HepG2 (cell line): ENCODE measurements at regions not wholly inside any gene's neighbourhood (a gene's known extent, or its start where the extent isn't known, plus 50 kb on each side); places are given as distances from the start of the nearest gene placed in this dataset.

Source experiments
- ATAC-seq: fragments of 200-7000 bp; cut with Tn5 transposase; 3 replicates; pipeline ENCODE4 v1.9.1; 2020; ENCODE audit warnings: mild to moderate bottlenecking, moderate library complexity
- BruUV-seq: library from RNA; stranded (reverse); fragments of 400-500 nt; replicated peaks from 2 replicates; lab custom pipeline; 2021; lab: Mats Ljungman, UMichigan
- CTCF ChIA-PET: fragments of 300-600 bp; formaldehyde crosslinking; extraction: SDS; loops from one replicate; lab custom pipeline; 2021; ENCODE audit warnings: low total read pairs, inconsistent platforms, low intra/inter-chr PET ratio; lab: Yijun Ruan, JAX
- POLR2A ChIA-PET: fragments of 350-600 bp; sonication (Branson Sonifier 250); formaldehyde crosslinking; loops from one replicate; lab custom pipeline; 2020; ENCODE audit warnings: antibody characterized with exemption, inconsistent platforms; lab: Yijun Ruan, JAX
- DNase-seq: peaks from one replicate; pipeline ENCODE4 v3.0.0-alpha.2; 2015; ENCODE audit warnings: low spot score
- FAIRE-seq: peaks from 3 replicates; lab custom pipeline; 2011; peaks lifted over from hg19 to GRCh38; lab: Jason Lieb, UNC
- H2AFZ ChIP-seq: one replicate; pipeline ENCODE4 v1.6.1; 2011; ENCODE audit warnings: low read length, inconsistent platforms
- H3K27ac ChIP-seq: fragments of 300-600 bp; 3 replicates; pipeline ENCODE4 v1.8.0; 2011; ENCODE audit warnings: mixed run types, mild to moderate bottlenecking, mixed read lengths, low read length, inconsistent platforms; ENCODE audit not compliant: insufficient read depth; ENCODE audit errors: extremely low read length
- H3K27me3 ChIP-seq, 2 experiments: fragments of 200-600 bp in 1 of 2; 2 replicates in 1 of 2; 3 replicates in 1 of 2; pipeline versions ENCODE4 v1.6.0 to v1.8.0; 2011; ENCODE audit warnings: low read length in 2 of 2, mild to moderate bottlenecking in 2 of 2, moderate library complexity in 2 of 2, inconsistent platforms in 1 of 2; ENCODE audit not compliant: insufficient read depth in 2 of 2, control insufficient read depth in 1 of 2
- H3K36me3 ChIP-seq, 2 experiments: fragments of 200-600 bp in 1 of 2; replicated peaks in 1 of 2; 2 replicates in 1 of 2; 3 replicates in 1 of 2; pipeline versions ENCODE4 v1.5.1 to v1.8.0; 2011; ENCODE audit warnings: low read length in 2 of 2, inconsistent platforms in 1 of 2; ENCODE audit not compliant: insufficient read depth in 2 of 2, control insufficient read depth in 1 of 2
- H3K4me1 ChIP-seq: 2 replicates; pipeline ENCODE4 v1.5.1; 2012; ENCODE audit warnings: low read length, inconsistent platforms; ENCODE audit not compliant: insufficient read depth
- H3K4me2 ChIP-seq: 2 replicates; pipeline ENCODE4 v1.6.0; 2011; ENCODE audit warnings: low read depth, low read length, inconsistent platforms
- H3K4me3 ChIP-seq, 3 experiments: fragments of 200-600 bp in 1 of 3; sonication (generic), shearing (Covaris generic) in 1 of 3; replicated peaks in 1 of 3; 2 replicates each; pipeline ENCODE4 v1.5.1; 2011 to 2016; ENCODE audit warnings: low read length in 3 of 3, inconsistent platforms in 2 of 3, low read depth in 2 of 3, mild to moderate bottlenecking in 2 of 3, control low read depth in 1 of 3, mixed read lengths in 1 of 3; ENCODE audit not compliant: insufficient read depth in 1 of 3
- H3K79me2 ChIP-seq: one replicate; pipeline ENCODE4 v1.6.1; 2011; ENCODE audit warnings: low read length, inconsistent platforms; ENCODE audit not compliant: insufficient read depth
- H3K9ac ChIP-seq: 2 replicates; pipeline ENCODE4 v1.6.0; 2011; ENCODE audit warnings: mild to moderate bottlenecking, low read depth, low read length, inconsistent platforms; ENCODE audit not compliant: insufficient read depth
- H3K9me3 ChIP-seq: 2 replicates; pipeline ENCODE4 v1.5.1; 2012; ENCODE audit warnings: mild to moderate bottlenecking, low read length
- H4K20me1 ChIP-seq: 2 replicates; pipeline ENCODE4 v1.6.0; 2011; ENCODE audit warnings: inconsistent platforms, mild to moderate bottlenecking, low read length, moderate library complexity; ENCODE audit not compliant: insufficient read depth
- CSRNP2 ChIP-seq: sonication (generic); formaldehyde crosslinking; conservative IDR thresholded peaks from 2 replicates; pipeline ENCODE4 v1.8.0; 2022; ENCODE audit warnings: low read depth, missing genetic modification reagents
- FOXA3 ChIP-seq: IDR thresholded peaks from 2 replicates; pipeline ENCODE4 v1.6.1; 2016; ENCODE audit warnings: missing genetic modification reagents, missing compliant biosample characterization
- HNF4A ChIP-seq: sonication (generic); formaldehyde crosslinking; IDR thresholded peaks from 2 replicates; pipeline ENCODE4 v1.4.0; 2020; ENCODE audit warnings: missing genetic modification reagents
- MAFK ChIP-seq, 2 experiments: IDR thresholded peaks in 1 of 2; conservative IDR thresholded peaks in 1 of 2; 2 replicates each; pipeline ENCODE4 v1.6.1; 2011; ENCODE audit warnings: improper control_type of control experiment in 2 of 2, low read length in 2 of 2
- MEIS2 ChIP-seq: sonication (generic); formaldehyde crosslinking; IDR thresholded peaks from 2 replicates; pipeline ENCODE4 v1.9.0; 2021; ENCODE audit warnings: mild to moderate bottlenecking, missing genetic modification reagents
- MYPOP ChIP-seq: sonication (generic); formaldehyde crosslinking; IDR thresholded peaks from 2 replicates; pipeline ENCODE4 v1.8.1; 2023; ENCODE audit warnings: mild to moderate bottlenecking, moderate library complexity, missing genetic modification reagents
- REL ChIP-seq: sonication (generic); formaldehyde crosslinking; conservative IDR thresholded peaks from 2 replicates; pipeline ENCODE4 v1.8.0; 2022; ENCODE audit warnings: mild to moderate bottlenecking, missing genetic modification reagents, moderate library complexity
- REXO4 ChIP-seq: sonication (generic); formaldehyde crosslinking; IDR thresholded peaks from 2 replicates; pipeline ENCODE4 v1.8.0; 2022; ENCODE audit warnings: missing genetic modification reagents, mild to moderate bottlenecking, borderline replicate concordance
- SCMH1 ChIP-seq: sonication (generic); formaldehyde crosslinking; IDR thresholded peaks from 2 replicates; pipeline ENCODE4 v1.9.0; 2021; ENCODE audit warnings: missing genetic modification reagents, mild to moderate bottlenecking, borderline replicate concordance
- SRF ChIP-seq: IDR thresholded peaks from 2 replicates; pipeline ENCODE4 v1.6.1; 2011; ENCODE audit warnings: mild to moderate bottlenecking, low read depth, low read length, moderate library complexity
- ZFP37 ChIP-seq: sonication (generic); formaldehyde crosslinking; IDR thresholded peaks from 2 replicates; pipeline ENCODE4 v1.4.0; 2020; ENCODE audit warnings: missing genetic modification reagents, borderline replicate concordance
- ZNF160 ChIP-seq: sonication (generic); formaldehyde crosslinking; IDR thresholded peaks from 2 replicates; pipeline ENCODE4 v1.8.0; 2022; ENCODE audit warnings: mild to moderate bottlenecking, inconsistent platforms, missing genetic modification reagents
- ZNF34 ChIP-seq: sonication (generic); formaldehyde crosslinking; IDR thresholded peaks from 2 replicates; pipeline ENCODE4 v1.4.0; 2020; ENCODE audit warnings: mild to moderate bottlenecking, missing genetic modification reagents, borderline replicate concordance
- ZNF589 ChIP-seq: sonication (generic); formaldehyde crosslinking; conservative IDR thresholded peaks from 2 replicates; pipeline ENCODE4 v1.8.0; 2022; ENCODE audit warnings: mild to moderate bottlenecking, moderate library complexity, missing genetic modification reagents
- ZNF709 ChIP-seq: sonication (generic); formaldehyde crosslinking; IDR thresholded peaks from 2 replicates; pipeline ENCODE4 v1.5.0; 2020; ENCODE audit warnings: mild to moderate bottlenecking, missing genetic modification reagents
- ZNF724P ChIP-seq: sonication (generic); formaldehyde crosslinking; IDR thresholded peaks from 2 replicates; pipeline ENCODE4 v1.8.0; 2022; ENCODE audit warnings: missing genetic modification reagents, borderline replicate concordance
- WGBS: methylation state at CpG from one replicate; pipeline ENCODE4 v1.1.6; 2017; ENCODE audit warnings: low lambda C conversion rate; 5-methylcytosine and 5-hydroxymethylcytosine counted together
- in situ Hi-C: cut with HindIII; loops from 2 replicates; pipeline ENCODE4 v1.10.0; 2017; ENCODE audit warnings: low pct_unique_long_range_greater_than_20kb; ENCODE audit not compliant: extremely low pct_ligation_motif_present
- intact Hi-C: fragments of 100-400 bp; cut with micrococcal nuclease; formaldehyde crosslinking; loops from one replicate; pipeline ENCODE4 v1.10.0; 2022; ENCODE audit not compliant: unreplicated experiment

- 25% methylated on average over 1 of the region's 1 CpG for WGBS
- Histone ChIP-seq H3K27me3 (no peaks in the 10 kb centered on the region), H3K4me3 (no peak overlapping the region), H4K20me1 (no peaks in the 10 kb centered on the region), H2AFZ (no peak overlapping the region), H3K4me2 (no peak overlapping the region), H3K79me2 (no peaks in the 10 kb centered on the region), H3K9me3 (no peaks in the 10 kb centered on the region), H3K36me3 (no peaks in the 10 kb centered on the region), H3K4me1 (no peaks in the 10 kb centered on the region), H3K9ac (no peak overlapping the region), H3K27ac (no peak overlapping the region)
- FAIRE-seq (no peak), DNase-seq (no peak), ATAC-seq (no peak)
- ChIA-PET CTCF (no interaction called here), POLR2A (no interaction called here)
- TF ChIP-seq HNF4A (no peak), CSRNP2 (CRISPR knock-in tag) (no peak), ZFP37 (no peak), ZNF724P (CRISPR knock-in tag) (no peak), FOXA3 (CRISPR knock-in tag) (no peak), ZNF160 (CRISPR knock-in tag) (no peak), MEIS2 (no peak), ZNF589 (CRISPR knock-in tag) (no peak), REXO4 (CRISPR knock-in tag) (no peak), ZNF34 (CRISPR knock-in tag) (no peak), SCMH1 (CRISPR knock-in tag) (no peak), SRF (no peak), REL (no peak), ZNF709 (CRISPR knock-in tag) (no peak), MAFK (conservative IDR thresholded peaks at IDR 0.05 in 1 of 2, IDR thresholded peaks at IDR 0.05 in 1 of 2; ENCODE audit: low read length in 2 of 2) (no peak), MYPOP (CRISPR knock-in tag) (no peak)
- in situ Hi-C loops, result no loop called here
- intact Hi-C loops, result no loop called here
- BruUV-seq, result no TSS peak
These were observed 130.3 kb upstream of the FAM98A start for GRCh38 chr2:33729353-33729752.
